ENCODE measurements at regions not wholly inside any gene's neighbourhood (a gene's known extent, or its start where the extent isn't known, plus 50 kb on each side); places are given as distances from the start of the nearest gene placed in this dataset.

- DNase-seq: no peak
Measured at GRCh38 chr1:239676522-239677273, 290.3 kb downstream of the CHRM3 start.

GRCh38 chr1:239677362-239677761 lies 291.0 kb downstream of the CHRM3 start:
- DNase-seq: no peak

DNA sequence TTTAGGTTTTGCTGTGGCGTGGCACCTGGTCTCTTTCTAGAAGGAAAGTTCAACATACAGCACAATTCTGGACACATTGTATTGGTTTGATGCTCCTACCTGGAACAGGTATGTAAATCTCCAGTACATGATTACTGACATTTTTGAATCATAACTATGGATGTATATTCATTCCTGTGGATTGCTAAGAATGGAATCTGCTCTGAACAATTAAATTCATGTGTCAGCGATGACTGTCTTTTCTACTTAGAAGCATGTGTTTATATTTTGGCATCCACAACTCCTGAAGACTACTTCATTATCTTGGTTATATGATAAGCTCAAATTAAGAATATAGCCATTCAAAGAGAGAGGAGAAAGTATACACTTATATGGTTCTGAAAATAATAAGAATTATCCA lies 291.8 kb downstream of the CHRM3 start:
- DNase-seq: no peak

DNA sequence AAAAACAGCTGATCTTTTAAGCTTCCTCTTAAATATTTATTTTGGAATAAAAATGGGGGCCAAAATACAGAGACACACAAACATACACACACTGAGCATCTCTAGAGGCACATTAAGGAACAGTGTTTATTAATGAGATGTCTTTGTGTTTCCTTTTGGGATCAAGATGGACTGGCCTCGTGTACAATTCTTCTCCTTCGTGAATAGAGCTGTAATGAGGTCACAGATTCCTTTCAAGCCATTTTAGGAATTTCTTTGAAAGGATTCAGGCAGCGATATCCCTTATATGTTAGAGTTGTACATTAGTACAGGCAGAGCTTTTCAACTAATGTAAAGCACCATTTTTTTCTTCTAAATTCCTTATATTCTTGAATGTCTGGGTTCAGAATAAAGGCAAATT lies 295.7 kb downstream of the CHRM3 start:
- no peak for DNase-seq

GRCh38 chr1:239682960-239683359 lies 296.6 kb downstream of the CHRM3 start:
- DNase-seq: no peak

DNA sequence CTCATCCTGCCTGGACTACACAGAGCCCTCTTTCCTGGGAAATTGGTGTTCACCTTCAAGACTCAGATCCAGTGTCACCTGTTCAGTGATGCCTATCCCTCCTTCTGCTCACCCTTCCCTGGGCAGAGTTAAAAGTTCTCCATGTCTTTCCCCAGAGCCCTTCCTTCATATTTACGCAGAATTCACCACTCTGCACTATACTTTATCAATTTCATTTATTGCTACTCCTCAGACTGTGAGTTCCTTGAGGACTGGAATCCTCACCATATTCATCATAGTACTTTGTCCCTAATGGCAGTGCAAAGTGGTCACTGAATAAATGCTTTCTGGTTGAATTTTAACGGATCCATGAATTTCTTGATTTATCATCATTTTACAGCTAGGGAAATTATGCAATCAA lies 300.0 kb downstream of the CHRM3 start:
- DNase-seq: no peak

- DNase-seq: no peak
Measured at GRCh38 chr1:239696317-239696716, 309.9 kb downstream of the CHRM3 start.

- DNase-seq: no peak
Measured at GRCh38 chr1:239700667-239701066, 314.3 kb downstream of the CHRM3 start.

DNA sequence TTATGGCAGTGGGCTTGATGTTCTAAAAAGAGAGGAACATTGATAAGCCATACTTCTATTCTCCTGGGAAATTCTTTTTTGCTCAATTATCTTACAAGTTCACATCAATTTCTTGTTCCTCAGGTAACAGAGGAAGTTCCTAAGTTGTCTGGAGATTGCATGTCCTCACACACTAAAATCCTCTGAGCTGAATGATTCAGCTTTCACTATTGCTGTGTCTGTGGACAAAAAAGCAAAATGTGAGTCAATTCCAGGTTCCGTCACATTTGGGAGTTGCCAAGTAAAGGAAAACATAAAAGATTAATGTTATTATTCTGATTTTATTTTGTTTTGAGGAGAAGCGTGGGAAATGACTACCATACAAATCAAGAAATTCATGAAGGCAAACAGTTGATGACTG lies 316.7 kb downstream of the CHRM3 start:
- DNase-seq: no peak

DNA sequence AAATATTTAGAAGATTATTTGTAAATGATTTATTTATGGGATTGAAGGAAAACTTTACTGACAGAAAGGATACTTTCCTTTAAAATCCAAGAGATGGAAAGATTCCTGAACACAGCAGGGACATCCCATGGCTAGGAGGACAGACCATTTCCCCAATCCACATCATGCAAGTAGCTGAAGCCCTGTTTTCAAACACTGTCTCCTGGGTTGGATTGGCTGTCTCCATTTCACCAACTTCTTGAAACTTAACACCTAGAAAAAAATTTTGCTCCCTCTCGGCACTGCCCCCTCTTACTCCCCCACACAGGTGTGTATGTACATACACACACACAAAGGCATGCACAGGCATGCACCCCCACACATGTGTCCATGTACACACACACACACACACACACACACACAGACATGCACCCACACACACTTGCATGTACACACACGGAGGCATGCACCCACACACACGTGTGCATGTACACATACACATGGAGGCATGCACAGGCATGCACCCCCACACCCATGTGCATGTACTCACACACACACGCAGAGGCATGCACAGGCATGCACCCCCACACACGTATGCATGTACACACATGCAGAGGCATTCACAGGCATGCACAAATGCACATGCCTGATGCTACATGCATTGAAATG lies 320.0 kb downstream of the CHRM3 start:
- DNase-seq: no peak

- no peak for DNase-seq
Measured at GRCh38 chr1:239707615-239708014, 321.2 kb downstream of the CHRM3 start.

GRCh38 chr1:239708622-239709021 lies 322.3 kb downstream of the CHRM3 start:
- DNase-seq: no peak

DNA sequence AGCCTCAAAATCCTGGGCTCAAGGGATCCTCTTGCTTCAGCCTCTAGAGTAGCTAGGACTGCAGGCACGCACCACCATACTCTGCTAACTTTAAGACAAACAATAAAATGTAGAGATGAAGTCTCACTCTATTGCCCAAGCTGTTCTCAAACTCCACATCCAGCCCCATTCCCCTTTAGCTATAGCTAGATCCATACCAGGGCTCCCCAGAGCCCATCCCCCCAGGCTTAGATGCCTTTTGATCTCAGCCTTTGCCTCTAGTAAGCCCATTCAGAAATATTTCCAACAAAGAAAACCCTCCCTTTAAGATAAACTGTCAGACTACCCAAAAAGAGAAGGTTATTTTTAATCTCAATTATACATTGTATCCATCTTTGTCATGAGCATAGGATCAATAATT lies 325.4 kb downstream of the CHRM3 start:
- DNase-seq: no peak

GRCh38 chr1:239717097-239717917 lies 330.9 kb downstream of the CHRM3 start:
- no peak for DNase-seq

GRCh38 chr1:239717918-239718184 lies 331.5 kb downstream of the CHRM3 start:
- no peak for DNase-seq

DNA sequence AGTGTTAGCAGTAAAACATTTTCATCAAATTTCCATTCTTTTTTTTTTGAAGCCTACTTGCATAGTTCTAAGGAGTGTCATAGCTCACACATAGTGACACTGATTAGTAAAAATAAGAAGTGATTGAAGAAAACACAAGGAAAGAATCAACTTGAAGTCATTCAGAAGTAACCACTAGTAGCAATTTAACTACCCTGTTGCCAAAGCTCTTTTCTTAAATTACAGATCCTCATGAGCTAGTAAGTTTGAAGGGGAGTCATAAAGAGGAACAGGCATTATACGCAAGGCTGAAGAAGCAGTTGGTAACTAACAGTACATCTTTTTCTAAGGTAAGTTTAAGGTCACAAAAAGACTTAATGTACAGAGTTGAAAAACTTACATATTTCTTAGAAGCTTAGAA lies 332.2 kb downstream of the CHRM3 start:
- DNase-seq: no peak

DNA sequence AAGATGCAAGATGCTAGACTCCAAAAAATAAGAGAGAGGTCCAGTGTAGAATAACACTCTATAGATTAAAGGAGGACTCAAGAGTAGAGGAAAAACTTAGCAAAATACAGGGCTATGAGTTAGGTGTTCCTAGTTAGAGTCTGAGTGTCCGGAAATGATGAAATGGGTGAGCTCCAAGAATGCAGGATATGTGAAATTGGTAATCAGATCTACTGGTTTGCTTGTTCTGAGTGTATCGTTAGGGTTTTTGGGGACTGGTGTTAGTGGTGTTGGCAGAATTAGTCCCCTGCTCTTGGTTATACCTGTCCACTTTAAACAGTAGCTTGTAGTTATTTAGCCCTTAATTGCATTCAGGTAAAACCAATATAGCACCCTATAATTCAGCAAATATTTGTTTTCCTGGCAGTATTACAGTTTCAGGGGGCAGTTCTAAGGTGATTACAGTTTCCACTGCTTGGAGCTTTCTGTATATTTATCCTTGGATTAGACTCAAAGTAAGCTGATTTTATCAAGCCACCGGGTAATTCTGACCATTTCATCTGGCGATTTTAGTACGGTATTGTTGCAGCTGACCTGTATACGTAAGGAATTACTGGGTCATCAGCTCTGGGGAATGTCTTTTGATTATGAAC lies 332.7 kb downstream of the CHRM3 start:
- no peak for DNase-seq

- no peak for DNase-seq
Measured at GRCh38 chr1:239719642-239720258, 333.4 kb downstream of the CHRM3 start.

- no peak for DNase-seq
Measured at GRCh38 chr1:239722035-239722434, 335.7 kb downstream of the CHRM3 start.

DNA sequence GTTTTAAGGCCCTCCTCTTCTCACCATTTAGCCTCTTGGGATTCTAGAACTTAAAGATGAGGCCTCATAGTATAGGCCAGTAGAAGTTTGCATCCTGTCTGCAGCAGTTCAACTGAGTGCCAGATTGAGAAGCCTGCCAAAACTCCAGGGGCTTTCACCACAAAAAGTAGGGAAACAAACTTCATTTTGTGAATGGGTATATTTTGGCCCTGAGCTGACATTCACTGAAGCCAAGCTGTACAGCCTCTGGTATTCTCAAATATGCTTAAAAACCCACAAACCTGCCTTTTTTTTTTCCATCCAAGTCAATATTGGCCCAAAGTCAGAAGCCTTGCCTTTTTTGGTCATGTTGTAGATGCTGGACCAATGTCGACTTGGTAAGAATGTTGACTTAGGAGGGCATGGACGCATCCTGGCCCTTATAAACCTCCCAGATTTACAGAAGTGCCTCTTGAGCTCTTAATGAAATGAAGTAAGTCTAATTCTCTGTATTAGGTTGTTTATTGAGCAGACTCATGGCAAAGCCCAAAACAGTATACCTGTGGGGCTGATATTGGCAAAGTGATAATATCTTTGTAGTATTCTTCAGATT lies 337.5 kb downstream of the CHRM3 start:
- no peak for DNase-seq

DNA sequence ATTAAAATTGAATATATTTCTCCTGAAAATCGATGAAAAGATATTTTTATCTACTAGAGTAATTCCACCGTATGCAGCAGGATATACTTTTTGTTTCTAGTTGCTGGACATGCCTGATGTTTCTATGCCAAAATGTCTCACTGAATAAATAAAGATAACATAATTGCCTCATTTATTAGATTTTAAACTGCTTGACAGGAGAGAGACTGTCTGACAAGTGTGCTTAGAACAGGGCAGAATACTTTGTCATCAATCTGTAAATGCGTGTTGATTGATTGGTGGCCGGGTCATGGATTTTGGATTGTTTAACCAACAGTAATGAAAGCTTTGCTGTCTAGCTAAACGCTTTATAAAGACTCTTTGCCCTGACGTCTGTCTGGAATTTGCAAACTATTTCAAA lies 339.0 kb downstream of the CHRM3 start:
- DNase-seq: no peak

DNA sequence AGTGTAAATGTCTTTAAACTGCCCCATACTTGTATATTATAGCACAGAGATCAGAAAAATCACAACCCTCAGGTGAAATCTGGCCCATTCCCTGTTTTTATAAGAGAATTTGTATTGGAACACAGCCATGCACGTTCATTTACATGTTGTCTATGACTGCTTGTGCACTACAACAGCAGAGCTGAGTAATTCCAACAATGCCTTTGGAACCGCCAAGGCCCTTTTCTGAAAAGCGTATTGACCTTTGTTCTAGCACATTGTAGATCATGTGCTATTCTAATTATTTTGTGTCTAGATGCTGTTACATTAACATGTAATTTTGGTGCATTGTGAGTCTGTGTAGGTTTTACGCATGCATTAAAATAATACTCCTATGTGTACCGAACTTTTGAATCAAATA lies 339.6 kb downstream of the CHRM3 start:
- no peak for DNase-seq

Data from hypothalamus (tissue), 51 donors.